Small intestine (tissue), 7 donors: ENCODE measurements at regions not wholly inside any gene's neighbourhood (a gene's known extent, or its start where the extent isn't known, plus 50 kb on each side); places are given as distances from the start of the nearest gene placed in this dataset.

Experiments used
- DNase-seq, 2 donors: peaks; one replicate each; pipeline versions ENCODE4 v3.0.0 to v3.0.0-alpha.2; 2013
- FAIRE-seq: peaks from 2 replicates; lab custom pipeline; 2012; peaks lifted over from hg19 to GRCh38; lab: Jason Lieb, UNC
- H3K27ac ChIP-seq, 3 donors: one replicate each; pipeline ENCODE4 v1.5.1; 2013; ENCODE audit warnings: low read length in 2 of 3, mild to moderate bottlenecking in 2 of 3, control low read depth in 1 of 3, inconsistent platforms in 1 of 3, low read depth in 1 of 3, moderate library complexity in 1 of 3
- H3K27me3 ChIP-seq, 3 donors: one replicate each; pipeline ENCODE4 v1.6.1; 2013; ENCODE audit warnings: low read length in 3 of 3, inconsistent platforms in 1 of 3; ENCODE audit not compliant: control insufficient read depth in 3 of 3, insufficient read depth in 3 of 3
- H3K36me3 ChIP-seq, 3 donors: one replicate each; pipeline ENCODE4 v1.6.1; 2013; ENCODE audit warnings: low read length in 3 of 3, inconsistent platforms in 1 of 3, low read depth in 1 of 3, mild to moderate bottlenecking in 1 of 3, moderate library complexity in 1 of 3; ENCODE audit not compliant: control insufficient read depth in 3 of 3, insufficient read depth in 2 of 3
- H3K4me1 ChIP-seq, 3 donors: one replicate each; pipeline ENCODE4 v1.6.1; 2013; ENCODE audit warnings: low read length in 2 of 3, inconsistent platforms in 1 of 3, low read depth in 1 of 3, mild to moderate bottlenecking in 1 of 3, moderate library complexity in 1 of 3; ENCODE audit not compliant: control insufficient read depth in 3 of 3, insufficient read depth in 2 of 3
- H3K4me3 ChIP-seq, 3 donors: one replicate each; pipeline ENCODE4 v1.5.1; 2013; ENCODE audit warnings: low read length in 3 of 3, control low read depth in 1 of 3, inconsistent platforms in 1 of 3, low read depth in 1 of 3, mild to moderate bottlenecking in 1 of 3, moderate library complexity in 1 of 3
- H3K9me3 ChIP-seq, 2 donors: one replicate each; pipeline ENCODE4 v1.6.1; 2013; ENCODE audit warnings: low read depth in 1 of 2, low read length in 1 of 2; ENCODE audit not compliant: control insufficient read depth in 2 of 2, insufficient read depth in 1 of 2
- WGBS, 3 donors: extraction: QIAGEN DNeasy Blood & Tissue Kit; methylation state at CpG; one replicate each; pipeline ENCODE4 v1.1.7; 2013; 5-methylcytosine and 5-hydroxymethylcytosine counted together
- donor health status: healthy with polysubstance abuse.
- donor health status: control.
- donor health status: control.
- donor health status: Bipolar disorder and iron deficiency.
- donor health status: healthy.

GRCh38 chr14:46482200-46482599 lies 169.4 kb downstream of the RPL10L start:
- H3K27me3 ChIP-seq: no peaks in the 10 kb centered on the region
- H3K4me1 ChIP-seq: no peaks in the 10 kb centered on the region
- no peak overlapping the region for H3K27ac ChIP-seq
- no peaks in the 10 kb centered on the region for H3K36me3 ChIP-seq
- H3K9me3 ChIP-seq: no peaks in the 10 kb centered on the region
- H3K4me3 ChIP-seq: no peak overlapping the region
- FAIRE-seq (no peak), DNase-seq (no peak)

GRCh38 chr14:46480817-46481216 lies 170.8 kb downstream of the RPL10L start:
- WGBS, 3 donors: 5 to 25% (median 7%) methylated on average over 3 of the region's 3 CpGs
- DNase-seq (no peak), FAIRE-seq (no peak)
- no peaks in the 10 kb centered on the region for H3K36me3 ChIP-seq
- no peak overlapping the region for H3K4me3 ChIP-seq
- no peaks in the 10 kb centered on the region for H3K27me3 ChIP-seq
- no peaks in the 10 kb centered on the region for H3K4me1 ChIP-seq
- H3K9me3 ChIP-seq: no peaks in the 10 kb centered on the region
- no peak overlapping the region for H3K27ac ChIP-seq

GRCh38 chr14:46472261-46472660 lies 179.3 kb downstream of the RPL10L start:
- no peaks in the 10 kb centered on the region for H3K4me1 ChIP-seq
- H3K4me3 ChIP-seq: no peak overlapping the region
- DNase-seq: no peak
- H3K36me3 ChIP-seq: no peaks in the 10 kb centered on the region
- FAIRE-seq: no peak
- H3K27ac ChIP-seq: no peak overlapping the region
- H3K27me3 ChIP-seq: no peaks in the 10 kb centered on the region
- no peaks in the 10 kb centered on the region for H3K9me3 ChIP-seq
- 66 to 84% (median 82%) methylated on average over 2 of the region's 2 CpGs for WGBS, 3 donors

DNA sequence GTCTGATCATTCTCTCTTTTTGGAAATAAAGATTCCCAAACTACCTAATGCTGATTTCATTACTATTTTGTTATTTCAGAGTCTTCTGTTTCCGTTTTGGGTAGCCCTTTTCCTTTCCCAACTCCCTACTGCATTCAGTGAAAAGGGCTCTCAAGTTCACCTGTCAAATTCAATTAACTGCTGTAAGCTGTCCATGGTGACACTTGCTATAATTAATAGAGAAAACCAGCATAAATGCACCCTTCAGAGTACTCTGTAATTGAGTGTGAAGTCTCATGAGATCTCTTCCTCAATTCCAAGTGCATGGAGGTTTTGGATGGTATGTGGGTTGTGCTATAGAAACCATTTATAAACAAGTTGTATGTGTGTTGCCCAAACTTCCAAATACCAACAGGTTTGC lies 187.2 kb downstream of the RPL10L start:
- H3K27me3 ChIP-seq: no peaks in the 10 kb centered on the region
- no peak for FAIRE-seq
- 52 to 66% (median 65%) methylated on average over 1 of the region's 1 CpG for WGBS, 3 donors
- H3K4me3 ChIP-seq: no peak overlapping the region
- no peaks in the 10 kb centered on the region for H3K4me1 ChIP-seq
- DNase-seq: no peak
- no peaks in the 10 kb centered on the region for H3K36me3 ChIP-seq
- H3K9me3 ChIP-seq: no peaks in the 10 kb centered on the region
- no peak overlapping the region for H3K27ac ChIP-seq

- FAIRE-seq: no peak
- Histone ChIP-seq H3K27me3 (no peaks in the 10 kb centered on the region), H3K27ac (no peak overlapping the region), H3K4me1 (no peaks in the 10 kb centered on the region), H3K4me3 (no peak overlapping the region), H3K9me3 (no peaks in the 10 kb centered on the region), H3K36me3 (no peaks in the 10 kb centered on the region)
- no peak for DNase-seq
- WGBS, 3 donors: 90 to 94% (median 91%) methylated on average over 3 of the region's 3 CpGs
Measured at GRCh38 chr14:46451800-46452199, 199.8 kb downstream of the RPL10L start.

DNA sequence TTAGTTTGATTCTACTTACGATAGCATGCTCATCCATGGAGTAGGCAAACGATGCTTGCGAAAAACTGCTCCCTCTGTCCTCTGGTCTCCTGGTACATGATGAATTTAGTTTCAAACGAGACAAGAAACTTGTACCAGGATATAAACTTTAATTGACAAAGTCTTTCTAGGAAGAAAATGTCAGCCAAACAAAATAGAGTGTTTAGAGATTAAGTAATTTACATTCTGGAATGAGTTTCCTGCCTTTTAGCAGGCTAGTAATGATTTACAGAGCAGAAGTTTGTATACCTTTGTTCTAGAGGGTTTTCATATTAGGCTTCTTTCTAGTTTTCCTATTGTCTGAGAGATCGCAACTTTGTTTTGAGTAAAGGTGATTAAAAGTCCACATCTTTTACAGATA lies 206.9 kb downstream of the RPL10L start:
- Histone ChIP-seq H3K27ac (no peak overlapping the region), H3K4me1 (peaks cover 0 to 2% (median 0%) of the 10 kb centered on the region in 3 donors), H3K4me3 (no peak overlapping the region), H3K36me3 (no peaks in the 10 kb centered on the region), H3K9me3 (no peaks in the 10 kb centered on the region), H3K27me3 (no peaks in the 10 kb centered on the region)
- DNase-seq: no peak
- FAIRE-seq: no peak
- 62 to 71% (median 63%) methylated on average over 5 of the region's 5 CpGs for WGBS, 3 donors

GRCh38 chr14:46433381-46433780 lies 218.2 kb downstream of the RPL10L start:
- DNase-seq (no peak), FAIRE-seq (no peak)
- Histone ChIP-seq H3K9me3 (no peaks in the 10 kb centered on the region), H3K4me3 (no peak overlapping the region), H3K36me3 (no peaks in the 10 kb centered on the region), H3K27ac (no peak overlapping the region), H3K4me1 (no peaks in the 10 kb centered on the region), H3K27me3 (no peaks in the 10 kb centered on the region)
- WGBS, 3 donors: 90 to 95% (median 92%) methylated on average over 3 of the region's 3 CpGs

GRCh38 chr14:46432516-46432915 lies 219.1 kb downstream of the RPL10L start:
- no peak for DNase-seq
- H3K27me3 ChIP-seq: no peaks in the 10 kb centered on the region
- 61 to 75% (median 72%) methylated on average over 2 of the region's 2 CpGs for WGBS, 3 donors
- no peak overlapping the region for H3K27ac ChIP-seq
- no peak for FAIRE-seq
- H3K4me3 ChIP-seq: no peak overlapping the region
- H3K9me3 ChIP-seq: no peaks in the 10 kb centered on the region
- H3K36me3 ChIP-seq: no peaks in the 10 kb centered on the region
- no peaks in the 10 kb centered on the region for H3K4me1 ChIP-seq

- no peak for FAIRE-seq
- no peak overlapping the region for H3K27ac ChIP-seq
- DNase-seq: no peak
- no peak overlapping the region for H3K4me3 ChIP-seq
- no peaks in the 10 kb centered on the region for H3K4me1 ChIP-seq
- no peaks in the 10 kb centered on the region for H3K27me3 ChIP-seq
- peaks cover 0 to 11% of the 10 kb centered on the region in 2 donors for H3K9me3 ChIP-seq
- no peaks in the 10 kb centered on the region for H3K36me3 ChIP-seq
Measured at GRCh38 chr14:46417066-46417465, 234.5 kb downstream of the RPL10L start.
